Hepatocyte (in vitro differentiated cells): ENCODE measurements at regions not wholly inside any gene's neighbourhood (a gene's known extent, or its start where the extent isn't known, plus 50 kb on each side); places are given as distances from the start of the nearest gene placed in this dataset.

Source experiments
- DNase-seq: peaks from one replicate; pipeline ENCODE4 v3.0.0-alpha.2; 2016; ENCODE audit warnings: low spot score
- H2AFZ ChIP-seq: fragments of 200-600 bp; sonication (generic); 2 replicates; pipeline ENCODE4 v1.6.0; 2016; ENCODE audit warnings: antibody characterized with exemption, mild to moderate bottlenecking
- H3K27ac ChIP-seq: fragments of 200-600 bp; sonication (generic); 2 replicates; pipeline ENCODE4 v1.5.1; 2016; ENCODE audit warnings: mild to moderate bottlenecking
- H3K27me3 ChIP-seq: fragments of 200-600 bp; sonication (generic); 2 replicates; pipeline ENCODE4 v1.6.1; 2016
- H3K36me3 ChIP-seq: fragments of 200-600 bp; sonication (generic); replicated peaks from 2 replicates; pipeline ENCODE4 v1.5.1; 2016; ENCODE audit warnings: low read depth; ENCODE audit not compliant: insufficient read depth
- H3K4me1 ChIP-seq: fragments of 200-600 bp; sonication (generic); 2 replicates; pipeline ENCODE4 v1.5.1; 2016; ENCODE audit warnings: mild to moderate bottlenecking, moderate library complexity; ENCODE audit not compliant: insufficient read depth
- H3K4me2 ChIP-seq: fragments of 200-600 bp; sonication (generic); 2 replicates; pipeline ENCODE4 v1.6.0; 2016
- H3K4me3 ChIP-seq: fragments of 200-600 bp; sonication (generic); 2 replicates; pipeline ENCODE4 v1.5.1; 2016; ENCODE audit warnings: mild to moderate bottlenecking
- H3K79me2 ChIP-seq: fragments of 200-600 bp; sonication (generic); 2 replicates; pipeline ENCODE4 v1.6.0; 2017; ENCODE audit warnings: mild to moderate bottlenecking
- H3K9me2 ChIP-seq: fragments of 200-600 bp; sonication (generic); replicated peaks from 2 replicates; pipeline ENCODE4 v1.6.0; 2017; ENCODE audit warnings: mild to moderate bottlenecking; ENCODE audit not compliant: insufficient read depth
- H3K9me3 ChIP-seq: fragments of 200-600 bp; sonication (generic); 2 replicates; pipeline ENCODE4 v1.5.1; 2016; ENCODE audit warnings: low read depth, mild to moderate bottlenecking
- H4K20me1 ChIP-seq: fragments of 200-600 bp; sonication (generic); 2 replicates; pipeline ENCODE4 v1.6.0; 2016; ENCODE audit warnings: mild to moderate bottlenecking; ENCODE audit not compliant: insufficient read depth, poor library complexity, severe bottlenecking
- CTCF ChIP-seq: fragments of 200-600 bp; sonication (generic); IDR thresholded peaks from 2 replicates; pipeline ENCODE4 v1.5.1; 2016; ENCODE audit warnings: antibody characterized with exemption, mild to moderate bottlenecking; ENCODE audit not compliant: poor library complexity
- EZH2 ChIP-seq: fragments of 200-600 bp; sonication (generic); IDR thresholded peaks from 2 replicates; pipeline ENCODE4 v1.6.1; 2016; ENCODE audit warnings: antibody characterized with exemption, mild to moderate bottlenecking, borderline replicate concordance
- EZH2phosphoT487 ChIP-seq: fragments of 200-600 bp; sonication (generic); IDR thresholded peaks from one replicate; pipeline ENCODE4 v1.6.1; 2018; ENCODE audit warnings: antibody characterized with exemption, mild to moderate bottlenecking, low read depth, moderate library complexity; ENCODE audit not compliant: unreplicated experiment, severe bottlenecking
- WGBS: methylation state at CpG from one replicate; pipeline ENCODE4 v1.1.6; 2016; ENCODE audit warnings: low lambda C conversion rate; ENCODE audit errors: missing lambda C conversion rate; 5-methylcytosine and 5-hydroxymethylcytosine counted together

GRCh38 chr1:82225421-82226185 lies 424.9 kb downstream of the ADGRL2 start:
- WGBS: 81% methylated on average over 3 of the region's 3 CpGs
- Histone ChIP-seq H3K4me2 (no peak overlapping the region), H3K79me2 (no peaks in the 10 kb centered on the region), H3K27me3 (no peaks in the 10 kb centered on the region), H3K36me3 (no peaks in the 10 kb centered on the region), H2AFZ (no peak overlapping the region), H3K4me1 (peaks cover 11% of the 10 kb centered on the region), H4K20me1 (no peaks in the 10 kb centered on the region), H3K9me3 (no peaks in the 10 kb centered on the region), H3K9me2 (no peaks in the 10 kb centered on the region), H3K27ac (no peak overlapping the region), H3K4me3 (no peak overlapping the region)
- TF ChIP-seq CTCF: no peak
- TF ChIP-seq EZH2: no peak
- TF ChIP-seq EZH2phosphoT487: no peak
- no peak for DNase-seq

GRCh38 chr1:82223091-82223490 lies 422.4 kb downstream of the ADGRL2 start:
- no peaks in the 10 kb centered on the region for H4K20me1 ChIP-seq
- no peaks in the 10 kb centered on the region for H3K36me3 ChIP-seq
- DNase-seq: no peak
- no peak overlapping the region for H3K4me3 ChIP-seq
- peaks cover 11% of the 10 kb centered on the region for H3K4me1 ChIP-seq
- H3K4me2 ChIP-seq: no peak overlapping the region
- 93% methylated on average over 1 of the region's 1 CpG for WGBS
- no peaks in the 10 kb centered on the region for H3K9me2 ChIP-seq
- H2AFZ ChIP-seq: no peak overlapping the region
- no peaks in the 10 kb centered on the region for H3K9me3 ChIP-seq
- no peak overlapping the region for H3K27ac ChIP-seq
- H3K79me2 ChIP-seq: no peaks in the 10 kb centered on the region
- no peaks in the 10 kb centered on the region for H3K27me3 ChIP-seq
- TF ChIP-seq CTCF (no peak), EZH2 (no peak), EZH2phosphoT487 (no peak)

GRCh38 chr1:82221721-82222120 lies 421.0 kb downstream of the ADGRL2 start:
- H3K27ac ChIP-seq: no peak overlapping the region
- H3K79me2 ChIP-seq: no peaks in the 10 kb centered on the region
- no peak overlapping the region for H3K4me3 ChIP-seq
- no peak overlapping the region for H3K4me2 ChIP-seq
- no peaks in the 10 kb centered on the region for H3K27me3 ChIP-seq
- no peak overlapping the region for H2AFZ ChIP-seq
- H3K9me3 ChIP-seq: no peaks in the 10 kb centered on the region
- no peak for DNase-seq
- WGBS: 88% methylated on average over 5 of the region's 5 CpGs
- TF ChIP-seq EZH2phosphoT487 (no peak), EZH2 (no peak), CTCF (no peak)
- H3K36me3 ChIP-seq: no peaks in the 10 kb centered on the region
- no peaks in the 10 kb centered on the region for H3K9me2 ChIP-seq
- no peaks in the 10 kb centered on the region for H4K20me1 ChIP-seq
- peaks cover 9% of the 10 kb centered on the region for H3K4me1 ChIP-seq
